ENCODE measurements at regions not wholly inside any gene's neighbourhood (a gene's known extent, or its start where the extent isn't known, plus 50 kb on each side); places are given as distances from the start of the nearest gene placed in this dataset.

DNA sequence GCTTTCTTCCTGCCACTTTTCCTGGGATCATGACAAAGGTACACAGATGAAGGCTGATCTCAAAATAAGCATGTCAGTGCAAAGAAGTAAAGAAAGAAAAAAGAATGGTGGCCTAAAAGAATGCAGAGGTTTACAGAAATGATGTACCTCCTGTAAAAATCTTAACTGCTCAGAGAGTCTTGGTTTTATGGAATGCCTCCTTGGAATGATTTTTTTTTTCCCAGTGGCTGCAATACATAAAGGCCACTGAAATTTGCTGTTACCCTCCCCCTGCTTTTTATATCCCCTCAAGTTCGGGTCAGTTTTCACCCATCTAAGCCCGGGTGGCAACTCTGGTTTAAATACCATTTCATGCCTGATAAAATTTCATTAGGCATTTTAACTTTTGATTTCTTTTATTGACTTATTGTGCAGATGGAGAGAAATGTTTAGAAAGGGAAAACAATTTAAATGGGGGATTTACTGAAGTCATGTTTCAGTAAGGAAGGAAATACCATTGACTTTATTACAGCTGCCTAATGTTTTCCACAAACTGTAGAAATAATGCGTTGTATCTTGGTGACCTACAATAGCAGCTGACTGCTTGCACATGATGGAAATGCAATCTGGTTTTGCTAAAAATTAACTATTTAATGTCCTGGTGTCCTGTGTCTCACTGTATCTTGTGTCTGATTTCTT is 102.5 kb downstream of the SAMD9 start (continued):
- TF ChIP-seq NR2F2 (IDR thresholded peaks at IDR 0.05) (no peak), FOXA2 (IDR thresholded peaks at IDR 0.05) (no peak), ATF3 (IDR thresholded peaks at IDR 0.05) (no peak), HNF4G (IDR thresholded peaks at IDR 0.05) (no peak), HNF4A (conservative IDR thresholded peaks at IDR 0.05) (no peak), RAD21 (IDR thresholded peaks at IDR 0.05) (no peak), SP1 (IDR thresholded peaks at IDR 0.05) (no peak), JUND (IDR thresholded peaks at IDR 0.05) (no peak), GABPA (IDR thresholded peaks at IDR 0.05 in 1 of 2, conservative IDR thresholded peaks at IDR 0.05 in 1 of 2) (no peak)

- no peak overlapping the region for H3K9ac ChIP-seq (ENCODE audit: low read depth in 1 of 2, low read length in 2 of 2)
- 51% methylated on average over 1 of the region's 1 CpG for WGBS
Measured at GRCh38 chr7:93014410-93014809, 103.4 kb downstream of the SAMD9 start.

DNA sequence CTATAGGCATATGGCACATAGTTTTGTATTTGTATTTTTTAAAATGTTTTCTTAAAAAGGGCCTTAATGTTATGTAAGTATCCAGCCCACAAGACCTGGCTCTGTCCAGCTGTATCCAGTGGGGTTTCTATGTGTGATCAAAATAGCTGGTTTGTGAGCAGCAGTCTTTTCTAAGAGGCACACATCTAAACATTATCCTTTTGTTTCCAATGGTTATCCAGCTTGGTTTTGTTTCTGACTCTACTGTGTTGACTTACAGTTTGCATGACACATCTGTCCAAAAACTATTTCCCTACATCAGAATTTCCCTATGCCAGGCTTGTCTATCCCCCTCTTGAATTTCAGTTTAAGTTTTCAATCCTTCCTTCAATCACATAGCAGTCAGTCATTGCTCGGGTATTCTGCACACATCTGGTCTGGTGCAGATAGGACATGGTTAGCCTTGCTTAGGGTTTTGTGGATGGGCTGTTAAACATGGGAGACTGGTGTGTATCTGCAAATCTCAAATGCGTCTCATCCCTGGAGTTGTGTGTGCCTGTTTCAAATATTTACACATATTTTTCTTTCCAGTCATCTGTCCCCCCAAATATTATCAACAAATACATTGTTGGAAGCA is 104.2 kb downstream of the SAMD9 start:
- Histone ChIP-seq H3K4me1 (ENCODE audit: control insufficient read depth in 4 of 4, insufficient read depth in 4 of 4, low read length in 3 of 4) (no peaks in the 10 kb centered on the region), H3K9ac (ENCODE audit: low read depth in 1 of 2, low read length in 2 of 2) (no peak overlapping the region), H3K9me3 (ENCODE audit: control insufficient read depth in 4 of 4, low read length in 3 of 4) (no peaks in the 10 kb centered on the region), H3K27ac (ENCODE audit: low read depth in 1 of 2, low read length in 2 of 2) (no peak overlapping the region), H3K36me3 (ENCODE audit: control insufficient read depth in 4 of 4, insufficient read depth in 3 of 4, low read depth in 1 of 4, low read length in 3 of 4) (no peaks in the 10 kb centered on the region), H3K27me3 (ENCODE audit: control insufficient read depth in 4 of 4, insufficient read depth in 4 of 4, low read length in 3 of 4) (no peaks in the 10 kb centered on the region), H3K4me3 (ENCODE audit: low read depth in 1 of 3, low read length in 3 of 3) (no peak overlapping the region)
- 86% methylated on average over 2 of the region's 2 CpGs for WGBS
- DNase-seq (ENCODE audit: low spot score), result no peak
- no peak for TF ChIP-seq YY1 (IDR thresholded peaks at IDR 0.05)
- TF ChIP-seq HNF4A (conservative IDR thresholded peaks at IDR 0.05), result no peak
- TF ChIP-seq HNF4G (IDR thresholded peaks at IDR 0.05), result no peak
- no peak for TF ChIP-seq FOXA2 (IDR thresholded peaks at IDR 0.05)
- no peak for TF ChIP-seq RAD21 (IDR thresholded peaks at IDR 0.05)
- TF ChIP-seq RXRA (IDR thresholded peaks at IDR 0.05), result no peak
- no peak for TF ChIP-seq GABPA (IDR thresholded peaks at IDR 0.05 in 1 of 2, conservative IDR thresholded peaks at IDR 0.05 in 1 of 2)
- TF ChIP-seq MAX (IDR thresholded peaks at IDR 0.05), result no peak
- TF ChIP-seq NR2F2 (IDR thresholded peaks at IDR 0.05), result no peak
- no peak for TF ChIP-seq CTCF (IDR thresholded peaks at IDR 0.05; ENCODE audit: low read depth, low read length, missing input control)
- TF ChIP-seq, protein P1, sequence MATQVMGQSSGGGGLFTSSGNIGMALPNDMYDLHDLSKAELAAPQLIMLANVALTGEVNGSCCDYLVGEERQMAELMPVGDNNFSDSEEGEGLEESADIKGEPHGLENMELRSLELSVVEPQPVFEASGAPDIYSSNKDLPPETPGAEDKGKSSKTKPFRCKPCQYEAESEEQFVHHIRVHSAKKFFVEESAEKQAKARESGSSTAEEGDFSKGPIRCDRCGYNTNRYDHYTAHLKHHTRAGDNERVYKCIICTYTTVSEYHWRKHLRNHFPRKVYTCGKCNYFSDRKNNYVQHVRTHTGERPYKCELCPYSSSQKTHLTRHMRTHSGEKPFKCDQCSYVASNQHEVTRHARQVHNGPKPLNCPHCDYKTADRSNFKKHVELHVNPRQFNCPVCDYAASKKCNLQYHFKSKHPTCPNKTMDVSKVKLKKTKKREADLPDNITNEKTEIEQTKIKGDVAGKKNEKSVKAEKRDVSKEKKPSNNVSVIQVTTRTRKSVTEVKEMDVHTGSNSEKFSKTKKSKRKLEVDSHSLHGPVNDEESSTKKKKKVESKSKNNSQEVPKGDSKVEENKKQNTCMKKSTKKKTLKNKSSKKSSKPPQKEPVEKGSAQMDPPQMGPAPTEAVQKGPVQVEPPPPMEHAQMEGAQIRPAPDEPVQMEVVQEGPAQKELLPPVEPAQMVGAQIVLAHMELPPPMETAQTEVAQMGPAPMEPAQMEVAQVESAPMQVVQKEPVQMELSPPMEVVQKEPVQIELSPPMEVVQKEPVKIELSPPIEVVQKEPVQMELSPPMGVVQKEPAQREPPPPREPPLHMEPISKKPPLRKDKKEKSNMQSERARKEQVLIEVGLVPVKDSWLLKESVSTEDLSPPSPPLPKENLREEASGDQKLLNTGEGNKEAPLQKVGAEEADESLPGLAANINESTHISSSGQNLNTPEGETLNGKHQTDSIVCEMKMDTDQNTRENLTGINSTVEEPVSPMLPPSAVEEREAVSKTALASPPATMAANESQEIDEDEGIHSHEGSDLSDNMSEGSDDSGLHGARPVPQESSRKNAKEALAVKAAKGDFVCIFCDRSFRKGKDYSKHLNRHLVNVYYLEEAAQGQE (IDR thresholded peaks at IDR 0.05), result no peak
- TF ChIP-seq ATF3 (IDR thresholded peaks at IDR 0.05), result no peak

More at GRCh38 chr7:93014410-93014809, 103.4 kb downstream of the SAMD9 start:
- H3K4me1 ChIP-seq (ENCODE audit: control insufficient read depth in 4 of 4, insufficient read depth in 4 of 4, low read length in 3 of 4), result no peaks in the 10 kb centered on the region
- TF ChIP-seq HNF4G (IDR thresholded peaks at IDR 0.05), result no peak
- no peak for TF ChIP-seq GABPA (IDR thresholded peaks at IDR 0.05 in 1 of 2, conservative IDR thresholded peaks at IDR 0.05 in 1 of 2)
- TF ChIP-seq, protein P1 (IDR thresholded peaks at IDR 0.05), result no peak
- TF ChIP-seq ATF3 (IDR thresholded peaks at IDR 0.05), result no peak
- no peak overlapping the region for H3K4me3 ChIP-seq (ENCODE audit: low read depth in 1 of 3, low read length in 3 of 3)
- H3K27me3 ChIP-seq (ENCODE audit: control insufficient read depth in 4 of 4, insufficient read depth in 4 of 4, low read length in 3 of 4), result no peaks in the 10 kb centered on the region
- no peaks in the 10 kb centered on the region for H3K36me3 ChIP-seq (ENCODE audit: control insufficient read depth in 4 of 4, insufficient read depth in 3 of 4, low read depth in 1 of 4, low read length in 3 of 4)
- no peak for DNase-seq (ENCODE audit: low spot score)
- H3K27ac ChIP-seq (ENCODE audit: low read depth in 1 of 2, low read length in 2 of 2), result no peak overlapping the region
- H3K9me3 ChIP-seq (ENCODE audit: control insufficient read depth in 4 of 4, low read length in 3 of 4), result no peaks in the 10 kb centered on the region

All from liver (tissue), 8 donors.